HG02588 (cell line): ENCODE measurements at regions not wholly inside any gene's neighbourhood (a gene's known extent, or its start where the extent isn't known, plus 50 kb on each side); places are given as distances from the start of the nearest gene placed in this dataset.

Experiments used
- ATAC-seq: cut with Tn5 transposase; IDR thresholded peaks from one replicate; pipeline ENCODE4 v1.9.1; 2021; ENCODE audit warnings: mild to moderate bottlenecking, moderate library complexity; ENCODE audit not compliant: unreplicated experiment

DNA sequence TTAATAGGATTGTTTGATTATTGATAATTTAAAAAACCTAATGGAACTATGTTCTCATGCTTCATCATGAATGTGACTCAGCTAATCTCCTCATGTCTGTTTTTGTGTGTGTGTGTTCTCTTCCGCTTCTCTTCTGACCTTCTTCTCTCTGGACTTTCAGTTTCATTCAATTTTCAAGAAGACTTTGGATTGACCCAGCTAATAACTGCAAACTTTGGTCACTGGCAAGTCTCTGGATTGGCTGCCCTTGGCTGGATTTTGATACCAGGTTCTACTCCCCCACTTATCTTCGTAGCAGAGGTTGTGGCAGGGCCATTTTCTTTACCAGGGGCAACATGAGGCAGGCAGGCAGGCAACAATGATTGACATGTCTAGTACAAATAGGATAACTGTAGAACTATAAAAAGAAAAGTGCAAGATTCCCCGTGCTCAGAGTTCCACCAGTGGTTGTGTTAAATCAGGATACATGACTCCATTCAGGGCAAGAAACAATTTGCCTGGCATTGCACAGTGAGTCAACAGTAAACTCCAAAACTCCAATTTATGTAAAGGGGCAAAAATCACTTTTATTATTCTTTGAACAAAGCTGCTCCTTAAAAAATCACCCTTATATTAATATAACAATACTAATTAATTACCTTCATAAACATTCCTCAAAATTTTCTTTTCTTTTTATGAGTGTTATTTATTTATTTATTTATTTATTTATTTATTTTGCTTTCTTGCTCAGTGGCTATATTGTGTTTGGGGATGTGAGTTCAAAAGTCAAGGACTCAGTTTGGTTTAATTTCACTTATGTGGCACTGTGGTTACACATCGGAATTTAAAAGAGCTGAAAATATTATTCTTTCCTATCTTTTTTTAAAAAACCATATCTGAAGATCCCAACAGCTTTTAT is 167.6 kb downstream of the RND3 start:
- no peak for ATAC-seq

DNA sequence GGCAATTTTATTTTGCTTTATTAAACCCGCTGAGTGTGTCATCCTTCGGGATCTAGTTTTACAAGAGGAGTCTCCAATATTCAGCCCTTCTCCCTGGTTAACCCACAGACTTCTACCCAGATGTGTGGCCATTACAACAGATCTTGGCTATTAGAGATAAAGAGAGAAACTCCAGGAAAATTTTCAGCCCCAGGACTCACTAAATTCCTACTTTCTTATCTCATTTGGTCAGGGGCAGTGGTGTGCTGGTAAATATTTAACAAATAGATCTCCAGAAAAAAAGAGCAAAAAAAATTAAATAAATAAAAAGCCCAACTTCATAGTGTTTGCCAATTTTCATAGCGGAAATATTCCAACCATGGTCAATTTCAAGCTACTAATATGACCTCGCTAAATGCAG is 168.4 kb downstream of the RND3 start:
- ATAC-seq: no peak

DNA sequence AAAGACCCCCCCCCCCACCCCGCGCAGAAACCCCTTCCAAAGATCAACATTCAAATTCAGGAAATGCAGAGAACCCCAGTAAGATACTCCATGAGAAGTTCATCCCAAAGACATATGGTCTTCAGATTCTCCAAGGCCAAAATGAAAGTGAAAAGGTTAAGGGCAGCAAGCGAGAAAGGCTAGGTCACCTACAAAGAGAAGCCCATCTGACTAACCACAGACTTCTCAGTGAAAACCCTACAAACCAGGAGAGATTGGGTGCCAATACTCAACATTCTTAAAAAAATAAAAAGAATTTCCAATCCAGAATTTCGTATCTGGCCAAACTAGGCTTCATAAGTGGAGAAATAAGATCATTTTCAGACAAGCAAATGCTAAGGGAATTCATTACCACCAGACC is 175.2 kb downstream of the RND3 start:
- ATAC-seq: no peak

DNA sequence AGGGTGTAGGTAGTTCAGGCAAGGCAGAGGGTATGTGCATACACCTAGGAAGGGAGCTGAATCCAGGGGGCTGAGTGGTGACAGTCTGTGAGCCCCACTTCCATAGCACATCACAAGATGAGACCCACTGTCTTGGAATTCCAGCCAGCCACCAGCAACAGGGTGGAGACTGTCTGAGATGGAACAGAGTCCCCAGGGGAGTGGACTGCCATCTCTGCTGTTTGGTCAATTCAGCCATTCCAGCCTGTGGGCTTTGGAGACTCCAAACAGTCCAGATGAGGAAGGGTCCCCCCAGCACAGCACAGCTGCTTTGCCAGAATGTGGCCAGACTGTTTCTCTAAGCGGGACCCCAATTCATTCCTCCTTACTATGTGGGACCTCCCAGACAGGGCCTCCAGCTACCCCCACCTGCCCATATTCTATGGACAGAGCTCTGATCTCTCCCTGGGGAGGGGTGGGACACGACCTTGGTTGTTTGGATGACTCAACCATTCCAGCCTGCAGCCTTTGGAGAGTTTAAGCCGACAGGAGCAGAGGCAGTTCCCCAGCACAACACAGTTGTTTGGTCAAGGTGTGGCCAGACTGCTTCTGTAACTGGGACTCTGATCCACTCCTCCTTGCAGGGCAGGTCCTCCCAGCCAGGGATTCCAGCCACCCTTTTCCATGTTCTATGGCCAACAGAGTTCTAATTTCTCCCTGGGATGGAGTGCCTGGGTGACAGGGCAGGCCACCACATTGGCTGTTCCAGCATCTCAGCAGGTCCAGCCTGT is 178.0 kb downstream of the RND3 start:
- ATAC-seq: no peak

DNA sequence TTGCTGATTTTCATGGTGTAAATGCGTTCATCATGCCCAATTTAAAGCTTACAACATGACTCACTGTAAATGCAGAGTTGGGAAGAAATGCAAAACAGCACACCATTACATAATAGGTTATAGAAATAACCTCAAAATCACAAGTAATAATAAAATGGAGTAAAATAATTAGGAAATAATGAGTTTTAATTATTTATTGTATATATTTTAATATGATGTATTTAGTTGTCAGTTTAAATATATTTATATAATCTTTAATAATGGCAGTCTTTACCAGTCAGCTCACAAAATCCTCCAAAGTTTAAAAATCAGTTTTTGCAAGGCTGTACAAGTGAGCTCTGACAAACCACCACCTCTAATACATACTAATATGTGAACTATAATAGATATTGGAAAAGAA is 180.2 kb downstream of the RND3 start:
- ATAC-seq: no peak

DNA sequence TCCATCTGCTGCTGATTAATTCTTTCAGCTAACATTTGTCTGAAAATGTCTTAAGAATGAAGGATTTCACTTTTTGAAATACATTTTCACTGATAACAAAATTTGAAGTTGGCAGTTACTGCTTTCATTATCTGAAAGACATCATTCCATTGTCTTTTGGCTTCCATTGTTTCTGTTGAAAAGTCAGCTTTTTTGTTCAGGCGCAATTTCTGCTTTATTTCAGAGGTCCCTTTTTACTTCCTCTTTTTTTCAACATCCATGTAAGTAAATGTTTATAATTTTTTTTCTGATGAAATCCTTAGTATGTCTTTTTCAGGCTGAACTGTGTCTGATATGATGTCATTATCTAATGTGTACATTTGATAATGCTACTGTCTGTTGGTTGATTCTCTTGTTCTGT is 184.2 kb downstream of the RND3 start:
- ATAC-seq: no peak

DNA sequence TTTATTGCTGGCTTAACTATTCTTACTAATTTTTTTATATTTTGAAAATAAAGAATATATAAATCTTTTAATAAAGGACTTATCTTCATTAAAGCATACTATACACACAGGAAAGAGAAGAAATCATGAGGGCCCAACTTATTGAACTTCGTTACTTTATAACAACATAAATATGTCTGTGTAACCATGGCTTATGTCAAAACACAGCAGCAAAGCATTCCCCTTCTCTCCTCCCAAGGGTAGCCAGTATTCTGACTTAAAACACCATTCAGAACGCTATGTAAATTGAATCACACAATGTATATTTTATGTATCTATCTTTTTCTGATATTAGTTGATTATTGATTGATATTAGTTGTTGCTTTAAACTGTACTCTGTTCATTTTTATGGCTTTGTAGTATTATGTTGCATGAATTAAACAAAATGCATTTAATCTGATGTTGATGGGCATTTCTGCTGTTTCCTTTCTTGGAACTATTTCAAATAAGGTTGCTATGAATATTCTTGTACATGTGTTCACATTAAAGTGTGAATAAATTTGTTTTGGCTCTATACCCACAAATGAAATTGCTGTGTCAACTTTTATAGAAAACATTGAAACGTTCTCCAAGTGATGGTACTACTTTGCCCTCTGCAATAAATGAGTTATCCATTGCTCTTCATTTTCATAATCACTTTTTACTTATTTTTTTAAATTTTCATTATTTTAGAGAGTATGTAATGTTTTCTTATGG is 188.7 kb downstream of the RND3 start:
- ATAC-seq: no peak

DNA sequence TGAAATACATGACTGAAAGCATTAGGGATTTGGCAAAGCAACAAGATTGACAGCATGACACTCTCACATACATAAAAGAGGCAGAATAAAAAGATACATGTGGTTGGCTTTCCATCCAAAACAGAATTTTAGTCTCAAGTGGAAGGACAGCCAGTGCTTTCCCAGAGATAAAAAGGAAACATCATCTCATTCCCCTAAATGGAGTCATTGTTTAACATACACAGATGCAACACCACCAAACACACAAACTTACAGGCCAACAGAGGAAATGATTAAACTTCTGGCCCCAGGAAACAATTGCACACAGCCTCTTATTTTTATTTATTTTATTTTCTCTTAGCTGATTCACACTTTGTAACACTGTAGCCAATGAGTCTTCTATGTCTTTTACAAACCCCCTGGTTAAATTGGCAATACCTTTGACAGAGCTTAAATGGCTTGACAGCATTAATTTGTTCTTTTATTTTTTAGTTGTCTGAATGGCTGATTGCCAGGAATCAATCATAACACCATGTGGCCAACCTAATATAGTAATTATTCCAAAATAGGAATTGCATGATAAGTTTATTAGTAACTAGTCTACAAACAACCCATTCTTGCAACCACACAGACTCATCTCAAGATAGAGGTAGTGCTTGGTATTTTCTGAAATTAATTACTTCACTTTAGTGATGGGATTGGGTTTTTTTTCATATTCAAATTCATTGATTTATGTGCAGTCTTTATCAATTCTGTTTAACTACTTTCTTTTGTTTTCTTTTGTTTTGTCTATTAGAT is 190.5 kb downstream of the RND3 start:
- no peak for ATAC-seq

DNA sequence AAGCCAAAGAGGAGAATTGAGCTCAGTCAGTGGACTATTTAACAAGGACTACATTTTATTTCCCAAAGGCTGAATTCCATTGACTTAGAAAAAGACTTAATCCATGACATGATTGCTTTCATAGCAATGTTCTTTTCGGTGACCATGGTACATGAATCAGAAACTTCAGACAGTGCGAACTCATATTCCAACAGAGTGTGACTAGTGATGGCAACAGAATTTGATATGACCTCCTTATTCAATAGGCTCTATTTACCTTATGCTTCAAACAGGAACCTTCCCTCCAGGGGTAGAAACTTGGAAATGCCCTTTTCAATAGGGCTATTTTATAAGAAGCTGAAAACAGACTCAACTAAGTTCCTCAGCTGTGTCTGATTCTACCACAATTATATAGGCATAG is 191.9 kb downstream of the RND3 start:
- ATAC-seq: no peak

DNA sequence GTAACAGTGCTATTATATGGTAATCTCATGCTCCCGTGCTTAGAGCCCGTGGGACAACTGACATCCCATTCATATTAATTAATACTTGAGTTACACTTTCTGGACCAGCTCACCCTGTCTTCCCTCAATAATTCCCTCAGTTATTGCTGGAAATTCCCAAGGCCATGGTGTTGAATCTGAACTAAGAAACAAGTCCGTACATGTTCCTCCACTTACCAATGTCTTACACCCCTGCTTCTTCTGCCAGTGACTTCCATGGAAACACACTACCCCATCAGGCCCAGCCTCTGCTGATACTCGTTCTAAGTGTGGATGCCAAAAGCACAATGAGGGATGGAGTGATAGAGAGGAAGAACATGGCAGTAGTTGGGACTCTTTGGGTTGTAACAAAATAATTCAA is 193.7 kb downstream of the RND3 start:
- no peak for ATAC-seq

DNA sequence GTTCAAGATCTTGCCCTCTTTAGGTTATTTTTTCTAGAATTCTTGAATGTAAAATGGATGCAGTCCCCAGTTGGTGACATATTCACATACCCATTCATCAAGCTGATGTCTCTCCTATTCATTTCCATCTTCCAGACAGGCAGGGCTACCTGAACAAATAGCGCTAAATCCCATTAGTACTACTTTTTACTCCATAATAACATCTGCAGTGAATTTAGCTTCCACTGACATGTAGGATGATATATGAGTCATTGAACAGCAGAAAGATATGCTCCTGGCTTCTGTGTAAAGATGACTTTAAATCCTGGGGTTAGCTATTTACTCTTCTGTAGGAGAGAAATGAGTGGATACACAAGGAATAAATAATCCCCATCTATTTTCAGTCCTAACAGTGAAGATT is 194.7 kb downstream of the RND3 start:
- no peak for ATAC-seq

DNA sequence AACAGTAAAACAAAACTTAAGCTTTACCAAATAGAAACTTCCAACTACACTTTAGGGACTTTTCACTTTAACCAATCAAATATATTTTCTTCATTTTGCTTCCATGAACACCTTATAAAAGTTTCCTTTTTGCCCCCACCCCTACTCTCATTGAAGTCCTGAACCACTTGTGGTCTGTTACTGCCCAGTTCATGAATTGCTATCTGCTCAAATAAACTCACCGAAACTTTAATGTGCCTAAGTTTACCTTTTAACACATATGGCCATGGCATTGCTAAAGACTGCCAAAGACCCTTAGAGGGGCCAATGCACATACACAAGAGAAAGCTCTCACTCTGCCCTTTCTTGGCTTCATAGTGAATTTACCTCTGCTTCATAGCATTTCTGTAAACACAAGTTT is 195.3 kb downstream of the RND3 start:
- no peak for ATAC-seq

DNA sequence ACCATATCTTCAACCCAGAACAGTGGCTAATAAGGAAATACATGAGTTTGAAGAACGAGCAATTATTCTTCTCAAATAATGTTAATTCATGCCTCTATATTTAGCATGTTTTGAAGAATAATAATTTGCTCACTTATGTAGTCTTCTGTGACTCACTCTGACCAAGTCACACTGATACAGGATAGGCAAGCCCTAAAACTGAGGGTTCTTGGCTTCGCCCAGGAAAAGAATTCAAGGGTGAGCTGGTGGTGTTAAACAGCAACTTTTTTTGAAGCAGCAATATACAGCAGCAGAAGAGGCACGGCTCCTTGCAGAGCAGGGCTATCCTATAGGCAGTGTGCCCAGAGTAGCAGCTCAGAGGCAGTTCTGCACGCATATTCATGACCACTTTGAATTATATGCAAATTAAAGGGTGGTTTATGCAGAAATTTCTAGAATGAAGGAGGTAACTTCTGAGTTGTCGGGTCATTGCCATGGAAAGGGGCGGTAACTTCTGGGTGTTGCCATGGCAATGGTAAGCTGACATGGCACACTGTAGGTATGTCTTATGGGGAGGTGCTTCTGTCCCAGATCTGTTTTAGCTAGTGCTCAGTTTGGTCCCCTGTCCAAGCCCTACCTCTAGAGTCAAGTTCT is 200.6 kb downstream of the RND3 start:
- ATAC-seq: no peak

DNA sequence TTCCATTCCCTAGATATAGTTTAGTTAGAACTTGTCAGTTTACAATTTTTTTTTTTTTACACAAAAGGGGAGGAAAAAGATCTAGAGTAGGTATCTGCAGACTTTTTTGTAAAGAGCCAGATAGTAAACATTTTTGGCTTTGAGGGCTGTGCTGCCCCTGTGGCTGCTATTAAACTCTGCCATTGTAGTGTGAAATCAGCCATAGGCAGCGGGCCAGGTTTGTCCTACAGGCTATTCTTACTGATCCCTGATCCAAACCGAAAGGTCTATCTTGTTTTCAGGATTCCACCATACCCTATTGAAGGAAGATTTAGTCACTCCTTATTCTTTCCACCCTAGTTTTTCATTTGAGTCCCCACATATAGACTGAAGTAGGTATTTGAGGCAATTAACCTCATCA is 203.4 kb downstream of the RND3 start:
- no peak for ATAC-seq

DNA sequence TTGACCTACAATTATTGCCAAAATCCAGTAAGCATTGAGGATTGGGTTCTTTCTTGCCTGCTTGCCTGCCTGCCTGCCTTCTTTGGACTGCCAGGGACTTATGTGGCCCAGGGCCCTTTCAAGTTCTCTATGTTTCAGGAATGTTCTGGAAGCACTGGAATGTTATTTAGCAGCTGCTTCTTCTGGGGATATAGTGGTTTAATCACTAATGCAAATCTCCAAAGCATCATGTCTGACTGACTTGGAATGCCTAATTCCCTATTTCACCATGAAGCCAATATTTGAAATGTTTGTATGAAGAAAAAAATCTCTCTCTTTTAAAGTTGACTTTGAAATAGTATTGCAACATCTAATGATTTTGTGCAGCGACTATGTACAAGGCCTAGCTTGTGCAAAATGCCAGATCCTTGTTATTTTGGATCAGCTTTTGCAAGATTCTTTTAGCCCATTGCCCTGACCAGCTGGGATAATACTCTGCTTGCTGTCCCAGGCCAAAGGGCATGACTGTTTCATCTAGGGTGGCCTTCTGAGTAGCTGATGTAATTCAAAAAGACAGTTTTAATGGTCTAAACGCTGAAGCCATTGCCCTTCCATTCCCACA is 204.6 kb downstream of the RND3 start:
- ATAC-seq: no peak

DNA sequence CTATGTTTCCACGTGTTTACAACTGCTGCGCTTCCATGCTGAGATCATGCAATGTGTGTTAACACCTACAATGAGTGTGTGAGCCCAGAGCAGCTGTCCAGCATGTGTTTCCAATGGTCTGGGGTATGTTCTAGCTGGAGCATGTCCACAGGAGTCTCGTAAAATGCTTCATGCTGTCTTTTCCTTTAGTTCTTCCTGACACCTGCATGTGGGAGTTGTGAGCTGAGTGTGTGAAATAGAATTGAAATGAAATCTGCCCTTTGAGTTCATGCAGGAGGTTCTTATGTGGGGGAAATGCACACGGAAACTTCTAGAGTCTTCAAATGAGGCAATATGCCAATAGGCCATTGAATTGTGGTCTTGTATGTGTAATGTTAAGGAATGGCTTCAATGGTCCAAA is 205.1 kb downstream of the RND3 start:
- ATAC-seq: no peak

DNA sequence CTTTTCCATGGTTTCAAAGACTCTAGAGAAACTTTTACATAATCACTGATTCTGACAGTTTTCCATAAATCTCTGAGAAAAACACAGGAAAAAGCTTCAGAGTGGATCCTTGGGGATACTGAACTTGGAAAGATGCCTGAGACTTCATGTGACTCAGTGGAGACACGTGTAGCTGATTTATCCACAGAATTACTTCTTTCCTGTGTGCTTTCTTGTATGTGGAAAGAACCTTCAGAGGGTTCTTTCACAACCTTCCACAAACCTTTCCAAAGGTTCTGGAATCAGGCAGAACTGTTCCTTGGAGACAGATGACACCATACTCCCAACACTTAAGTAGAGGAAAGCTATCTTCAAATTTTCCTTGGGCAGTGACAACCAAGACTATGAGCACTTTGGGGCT is 207.2 kb downstream of the RND3 start:
- no peak for ATAC-seq

DNA sequence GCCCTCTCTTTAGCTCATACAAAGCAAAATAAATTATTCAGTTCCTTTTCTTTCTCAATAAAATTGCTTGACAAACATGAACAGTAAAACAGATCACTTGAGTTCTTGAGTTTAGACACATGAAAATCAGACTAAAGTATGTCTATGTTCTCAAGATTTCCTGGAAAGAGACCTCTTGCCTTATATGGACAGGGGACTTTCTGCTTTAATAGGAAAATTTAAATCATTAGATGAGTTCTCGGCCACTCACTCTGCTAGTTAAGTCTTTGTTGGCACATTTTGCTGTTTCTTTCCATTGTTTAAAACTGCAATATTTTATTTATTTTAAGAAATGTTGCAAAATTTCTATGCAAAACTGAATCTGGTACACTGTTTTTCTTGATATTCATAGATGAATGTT is 207.8 kb downstream of the RND3 start:
- ATAC-seq: no peak

DNA sequence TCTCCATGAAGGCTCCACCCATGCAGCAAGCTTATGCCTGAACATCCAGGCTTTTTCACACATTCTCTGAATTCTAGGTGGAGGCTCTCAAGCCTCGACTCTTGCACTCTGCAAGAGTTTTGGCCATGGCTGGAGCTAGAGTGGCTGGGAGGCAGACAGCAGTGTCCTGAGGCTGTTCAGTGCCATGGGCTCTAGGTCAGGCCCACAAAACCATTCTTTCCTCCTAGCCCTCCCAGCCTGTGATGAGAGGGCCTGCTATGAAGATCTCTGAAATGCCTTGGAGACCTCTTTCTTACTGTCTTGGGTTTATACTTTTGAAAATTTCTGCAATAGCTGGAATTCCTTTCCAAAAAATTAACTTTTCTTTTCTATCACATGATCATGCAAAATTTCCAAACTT is 210.7 kb downstream of the RND3 start:
- no peak for ATAC-seq

DNA sequence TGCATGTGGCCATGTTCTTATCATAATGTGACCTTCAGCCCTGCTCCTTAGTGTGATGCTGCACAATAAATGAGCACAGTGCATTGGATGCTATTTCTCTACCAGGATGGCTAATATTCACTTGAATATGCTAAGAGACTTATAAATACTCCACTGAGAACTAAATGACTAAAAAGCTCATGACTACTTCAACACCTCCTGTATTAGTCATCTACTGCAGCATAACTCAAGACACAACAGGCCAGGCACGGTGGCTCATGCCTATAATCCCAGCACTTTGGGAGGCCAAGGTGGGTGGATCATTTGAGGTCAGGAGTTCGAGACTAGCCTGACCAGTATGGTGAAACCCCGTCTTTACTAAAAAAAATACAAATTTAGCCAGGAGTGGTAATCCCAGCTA is 213.4 kb downstream of the RND3 start:
- no peak for ATAC-seq
